B cell (primary cell): ENCODE measurements at regions not wholly inside any gene's neighbourhood (a gene's known extent, or its start where the extent isn't known, plus 50 kb on each side); places are given as distances from the start of the nearest gene placed in this dataset.

Experiments
- ATAC-seq: fragments of 200-7000 bp; cut with Tn5 transposase; one replicate; pipeline ENCODE4 v1.10.0; 2021; ENCODE audit warnings: low read depth, mild to moderate bottlenecking, moderate number of reproducible peaks, moderate library complexity
- CTCF ChIA-PET: fragments of 350-600 bp; sonication (Branson Sonifier 250); formaldehyde crosslinking; loops from one replicate; lab custom pipeline; 2021; ENCODE audit warnings: antibody characterized with exemption, inconsistent platforms; lab: Charles Lee
- POLR2A ChIA-PET: fragments of 350-600 bp; sonication (Branson Sonifier 250); formaldehyde crosslinking; loops from one replicate; lab custom pipeline; 2021; ENCODE audit warnings: antibody characterized with exemption; lab: Charles Lee
- DNase-seq: peaks from one replicate; pipeline ENCODE4 v3.0.0; 2013
- H2AFZ ChIP-seq: 2 replicates; pipeline ENCODE4 v1.6.1; 2012; ENCODE audit warnings: mild to moderate bottlenecking, low read depth, low read length; ENCODE audit not compliant: insufficient read depth, poor library complexity, severe bottlenecking
- H3K27ac ChIP-seq, 2 donors: 1 replicate in 1 of 2; 2 replicates in 1 of 2; pipeline ENCODE4 v1.5.1; 2012 to 2013; ENCODE audit warnings: low read length in 2 of 2, mild to moderate bottlenecking in 2 of 2, moderate library complexity in 1 of 2
- H3K27me3 ChIP-seq, 4 experiments: fragments of 200-600 bp in 1 of 4; sonication (generic) in 1 of 4; replicated peaks in 1 of 4; 1 replicate in 2 of 4; 2 replicates in 2 of 4; pipeline versions ENCODE4 v1.6.1 to v1.7.0; 2013 to 2016; ENCODE audit warnings: low read length in 3 of 4, mild to moderate bottlenecking in 2 of 4, mixed read lengths in 1 of 4, moderate library complexity in 1 of 4; ENCODE audit not compliant: insufficient read depth in 4 of 4, control insufficient read depth in 3 of 4; ENCODE audit errors: control extremely low read depth in 1 of 4
- H3K36me3 ChIP-seq, 2 experiments: replicated peaks in 1 of 2; 1 replicate in 1 of 2; 2 replicates in 1 of 2; pipeline versions ENCODE4 v1.6.1 to v1.7.1; 2013; ENCODE audit warnings: low read length in 1 of 2; ENCODE audit not compliant: insufficient read depth in 2 of 2, control insufficient read depth in 1 of 2; ENCODE audit errors: control extremely low read depth in 1 of 2, extremely low read depth in 1 of 2
- H3K4me1 ChIP-seq, 2 donors: fragments of 200-600 bp in 1 of 2; sonication (generic) in 1 of 2; 1 replicate in 1 of 2; 2 replicates in 1 of 2; pipeline versions ENCODE4 v1.5.1 to v1.6.1; 2013 to 2017; ENCODE audit warnings: low read length in 2 of 2; ENCODE audit not compliant: control insufficient read depth in 2 of 2, insufficient read depth in 2 of 2
- H3K4me2 ChIP-seq: replicated peaks from 2 replicates; pipeline ENCODE3; 2012; ENCODE audit warnings: mild to moderate bottlenecking, low read depth, low read length; ENCODE audit not compliant: poor library complexity, severe bottlenecking
- H3K4me3 ChIP-seq, 5 experiments: fragments of 200-600 bp in 1 of 5; sonication (generic) in 1 of 5; 1 replicate in 3 of 5; 2 replicates in 2 of 5; pipeline versions ENCODE4 v1.5.1 to v1.7.0; 2011 to 2016; ENCODE audit warnings: low read length in 4 of 5, mild to moderate bottlenecking in 4 of 5, low read depth in 2 of 5, control low read depth in 1 of 5, moderate library complexity in 1 of 5; ENCODE audit not compliant: insufficient read depth in 1 of 5; ENCODE audit errors: control extremely low read depth in 1 of 5, extremely low read depth in 1 of 5
- H3K79me2 ChIP-seq: fragments of 200-600 bp; sonication (generic); one replicate; pipeline ENCODE4 v1.6.0; 2016; ENCODE audit warnings: low read length; ENCODE audit not compliant: control insufficient read depth, insufficient read depth
- H3K9ac ChIP-seq: fragments of 200-600 bp; sonication (generic); 2 replicates; pipeline ENCODE4 v1.6.1; 2017; ENCODE audit warnings: mild to moderate bottlenecking, low read length, moderate library complexity
- H3K9me3 ChIP-seq, 3 donors: one replicate each; pipeline versions ENCODE4 v1.6.1 to v1.7.1; 2013; ENCODE audit warnings: low read length in 2 of 3; ENCODE audit not compliant: control insufficient read depth in 2 of 3, insufficient read depth in 1 of 3; ENCODE audit errors: control extremely low read depth in 1 of 3
- H4K20me1 ChIP-seq: 2 replicates; pipeline ENCODE4 v1.6.0; 2012; ENCODE audit warnings: mild to moderate bottlenecking, low read length; ENCODE audit not compliant: insufficient read depth, control insufficient read depth, poor library complexity, severe bottlenecking
- H3K27ac Mint-ChIP-seq: one replicate; pipeline ENCODE4 v1.8.0; 2021; ENCODE audit warnings: mixed read lengths
- H3K27me3 Mint-ChIP-seq: one replicate; pipeline ENCODE4 v1.8.0; 2021; ENCODE audit warnings: mixed read lengths
- H3K4me1 Mint-ChIP-seq: one replicate; pipeline ENCODE4 v1.8.0; 2021; ENCODE audit warnings: mixed read lengths
- H3K4me3 Mint-ChIP-seq: one replicate; pipeline ENCODE4 v1.8.0; 2021; ENCODE audit warnings: mixed read lengths
- H3K9me3 Mint-ChIP-seq: one replicate; pipeline ENCODE4 v1.8.0; 2022; ENCODE audit warnings: mixed read lengths; ENCODE audit not compliant: insufficient read depth
- CTCF ChIP-seq: fragments of 200-600 bp; IDR thresholded peaks from one replicate; pipeline ENCODE4 v1.8.0; 2022; ENCODE audit warnings: antibody characterized with exemption, mild to moderate bottlenecking
- EZH2 ChIP-seq: IDR thresholded peaks from 2 replicates; pipeline ENCODE4 v1.6.1; 2012; ENCODE audit warnings: borderline replicate concordance, low read depth, mild to moderate bottlenecking, moderate library complexity, low read length; ENCODE audit not compliant: insufficient read depth, poor library complexity, severe bottlenecking
- WGBS: methylation state at CpG from one replicate; pipeline ENCODE4 v1.1.5; 2013; ENCODE audit warnings: missing lambda C conversion rate; ENCODE audit not compliant: insufficient coverage; 5-methylcytosine and 5-hydroxymethylcytosine counted together
- intact Hi-C: fragments of 100-400 bp; cut with micrococcal nuclease; formaldehyde crosslinking; loops from one replicate; pipeline ENCODE4 v1.10.0; 2022

GRCh38 chr13:111599791-111600190 lies 279.3 kb downstream of the TEX29 start:
- no peaks in the 10 kb centered on the region for H3K79me2 ChIP-seq
- Mint-ChIP-seq H3K4me3 (no peak overlapping the region), H3K4me1 (no peaks in the 10 kb centered on the region), H3K9me3 (no peaks in the 10 kb centered on the region), H3K27me3 (no peaks in the 10 kb centered on the region), H3K27ac (no peak overlapping the region)
- WGBS: 95% methylated on average over 9 of the region's 9 CpGs
- ChIA-PET POLR2A (no interaction called here), CTCF (no interaction called here)
- H2AFZ ChIP-seq: no peak overlapping the region
- H3K27ac ChIP-seq: no peak overlapping the region
- no peak overlapping the region for H3K9ac ChIP-seq
- H3K36me3 ChIP-seq: no peaks in the 10 kb centered on the region
- no peak overlapping the region for H3K4me2 ChIP-seq
- no peaks in the 10 kb centered on the region for H4K20me1 ChIP-seq
- no peak overlapping the region for H3K4me3 ChIP-seq
- ATAC-seq (no peak), DNase-seq (no peak)
- peaks cover 0 to 17% (median 0%) of the 10 kb centered on the region in 3 donors for H3K9me3 ChIP-seq
- H3K4me1 ChIP-seq: no peaks in the 10 kb centered on the region
- intact Hi-C loops: no loop called here
- H3K27me3 ChIP-seq: no peaks in the 10 kb centered on the region
- no peak for TF ChIP-seq EZH2
- TF ChIP-seq CTCF: no peak

- WGBS: 97% methylated on average over 21 of the region's 21 CpGs
- no peaks in the 10 kb centered on the region for H4K20me1 ChIP-seq
- Mint-ChIP-seq H3K4me1 (no peaks in the 10 kb centered on the region), H3K4me3 (no peak overlapping the region), H3K9me3 (no peaks in the 10 kb centered on the region), H3K27me3 (no peaks in the 10 kb centered on the region), H3K27ac (no peak overlapping the region)
- H3K9ac ChIP-seq: no peak overlapping the region
- no peaks in the 10 kb centered on the region for H3K79me2 ChIP-seq
- no peak for DNase-seq
- H3K36me3 ChIP-seq: no peaks in the 10 kb centered on the region
- POLR2A ChIA-PET: no interaction called here
- H3K4me1 ChIP-seq: no peaks in the 10 kb centered on the region
- no peak overlapping the region for H3K4me2 ChIP-seq
- H2AFZ ChIP-seq: no peak overlapping the region
- no peak overlapping the region for H3K27ac ChIP-seq
- intact Hi-C loops: no loop called here
- CTCF ChIA-PET: no interaction called here
- peaks cover 0 to 5% (median 1%) of the 10 kb centered on the region in 3 donors for H3K9me3 ChIP-seq
- H3K4me3 ChIP-seq: no peak overlapping the region
- ATAC-seq: no peak
- TF ChIP-seq EZH2: no peak
- TF ChIP-seq CTCF: no peak
- no peaks in the 10 kb centered on the region for H3K27me3 ChIP-seq
These were observed 282.4 kb downstream of the TEX29 start for GRCh38 chr13:111602874-111603273.
